GM12873 (cell line): ENCODE measurements at regions not wholly inside any gene's neighbourhood (a gene's known extent, or its start where the extent isn't known, plus 50 kb on each side); places are given as distances from the start of the nearest gene placed in this dataset.

Experiments used
- TF ChIP-seq, protein P1 (sequence below): IDR thresholded peaks from 2 replicates; pipeline ENCODE4 v1.5.1; 2012; ENCODE audit warnings: low read depth, mild to moderate bottlenecking, moderate library complexity, low read length, control low read depth; ENCODE audit not compliant: insufficient read depth; ENCODE audit errors: missing control alignments

DNA sequence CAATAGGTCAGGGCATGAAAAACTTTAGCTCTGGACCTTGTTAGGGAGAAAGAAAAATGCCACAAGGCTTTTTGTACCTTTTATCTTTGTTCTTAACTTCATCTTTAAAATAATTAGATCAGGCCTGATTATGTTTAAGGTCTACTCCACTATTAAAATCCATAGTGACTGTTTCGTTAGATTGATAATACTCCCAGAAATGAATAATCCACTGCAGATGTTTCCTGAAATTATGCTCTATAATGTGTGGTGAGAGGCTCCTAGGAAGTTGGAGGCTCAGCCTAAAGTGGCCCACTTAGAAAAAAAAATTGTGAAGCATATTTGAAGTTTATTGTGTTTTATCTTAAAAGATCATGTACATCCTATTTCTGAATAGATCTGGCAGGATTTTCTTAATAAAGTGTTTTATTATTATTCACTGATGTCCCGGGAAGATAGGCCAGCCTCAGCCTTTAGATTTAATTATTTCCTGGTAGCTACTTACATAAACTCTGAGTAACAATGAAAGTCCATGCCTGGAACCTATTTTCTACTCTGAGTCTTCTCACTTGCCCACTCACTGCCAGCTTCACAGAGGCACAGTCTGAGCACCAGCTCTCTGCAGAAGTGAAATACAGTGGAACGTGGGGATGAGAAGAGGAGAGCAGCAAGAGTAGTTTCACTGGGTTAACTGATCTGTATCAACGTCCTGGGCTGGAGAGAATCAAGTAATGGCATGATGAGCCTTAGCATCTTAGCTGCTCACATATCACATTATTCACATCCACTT lies 126.8 kb upstream of the TMEM170B start:
- TF ChIP-seq, protein P1, sequence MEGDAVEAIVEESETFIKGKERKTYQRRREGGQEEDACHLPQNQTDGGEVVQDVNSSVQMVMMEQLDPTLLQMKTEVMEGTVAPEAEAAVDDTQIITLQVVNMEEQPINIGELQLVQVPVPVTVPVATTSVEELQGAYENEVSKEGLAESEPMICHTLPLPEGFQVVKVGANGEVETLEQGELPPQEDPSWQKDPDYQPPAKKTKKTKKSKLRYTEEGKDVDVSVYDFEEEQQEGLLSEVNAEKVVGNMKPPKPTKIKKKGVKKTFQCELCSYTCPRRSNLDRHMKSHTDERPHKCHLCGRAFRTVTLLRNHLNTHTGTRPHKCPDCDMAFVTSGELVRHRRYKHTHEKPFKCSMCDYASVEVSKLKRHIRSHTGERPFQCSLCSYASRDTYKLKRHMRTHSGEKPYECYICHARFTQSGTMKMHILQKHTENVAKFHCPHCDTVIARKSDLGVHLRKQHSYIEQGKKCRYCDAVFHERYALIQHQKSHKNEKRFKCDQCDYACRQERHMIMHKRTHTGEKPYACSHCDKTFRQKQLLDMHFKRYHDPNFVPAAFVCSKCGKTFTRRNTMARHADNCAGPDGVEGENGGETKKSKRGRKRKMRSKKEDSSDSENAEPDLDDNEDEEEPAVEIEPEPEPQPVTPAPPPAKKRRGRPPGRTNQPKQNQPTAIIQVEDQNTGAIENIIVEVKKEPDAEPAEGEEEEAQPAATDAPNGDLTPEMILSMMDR = no peak

DNA sequence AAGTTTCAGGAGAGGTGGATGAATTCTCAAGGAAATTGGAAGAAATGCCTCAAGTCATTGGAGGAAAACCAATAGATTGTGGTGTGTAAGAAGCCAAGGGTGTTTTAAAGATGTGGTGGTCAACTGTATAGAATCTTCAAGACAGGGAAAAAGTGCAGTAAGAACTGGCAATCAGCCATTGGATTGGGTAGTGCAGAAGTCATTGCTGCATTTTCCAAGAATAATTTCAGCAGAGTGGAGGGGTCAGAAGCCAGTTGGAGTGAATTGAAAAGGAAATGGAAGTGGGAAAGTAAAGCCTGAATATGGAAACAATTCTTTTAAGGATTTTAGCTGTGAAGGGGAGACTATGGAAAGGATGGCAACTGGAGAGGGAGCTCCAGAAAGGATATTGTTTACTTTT lies 128.2 kb upstream of the TMEM170B start:
- TF ChIP-seq, protein P1 = no peak

DNA sequence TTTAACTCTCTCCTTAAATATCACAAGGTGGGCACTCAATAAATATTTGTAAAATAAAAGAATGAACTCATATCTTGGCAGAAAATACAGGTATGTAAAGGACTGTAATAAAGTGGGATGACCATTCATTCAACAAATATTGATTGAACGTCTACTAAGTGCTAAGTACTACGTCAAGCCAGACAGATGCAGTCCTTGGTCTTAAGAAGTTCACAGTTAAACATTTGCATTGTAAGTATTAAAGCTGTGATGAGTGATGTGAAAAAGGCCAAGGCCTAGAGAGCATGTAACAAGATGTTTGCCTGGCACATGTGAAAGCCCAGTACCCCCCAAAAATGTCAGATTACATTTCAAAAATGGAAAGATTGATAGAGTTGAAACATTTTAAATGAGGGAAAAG lies 130.1 kb upstream of the TMEM170B start:
- TF ChIP-seq, protein P1 = no peak

DNA sequence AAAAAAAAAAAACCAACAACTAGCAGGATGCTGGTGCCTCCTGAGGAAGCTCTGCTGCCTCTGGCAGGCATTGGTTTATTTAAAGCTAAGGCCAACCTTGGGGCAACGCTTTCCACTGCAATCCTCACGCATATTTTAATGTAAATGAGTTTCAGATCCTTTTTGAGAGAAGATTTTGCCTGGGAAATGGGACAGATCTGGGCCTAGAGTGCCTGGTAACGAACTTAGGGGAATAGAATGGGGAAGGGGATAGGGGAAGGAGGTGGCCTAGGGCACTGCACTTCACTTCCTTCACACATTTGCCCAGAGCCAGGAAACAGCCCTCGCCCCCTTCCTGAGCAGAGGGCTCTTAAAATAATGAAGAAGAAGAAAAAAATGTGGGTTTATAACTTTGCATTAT lies 132.7 kb upstream of the TMEM170B start:
- TF ChIP-seq, protein P1 = no peak

DNA sequence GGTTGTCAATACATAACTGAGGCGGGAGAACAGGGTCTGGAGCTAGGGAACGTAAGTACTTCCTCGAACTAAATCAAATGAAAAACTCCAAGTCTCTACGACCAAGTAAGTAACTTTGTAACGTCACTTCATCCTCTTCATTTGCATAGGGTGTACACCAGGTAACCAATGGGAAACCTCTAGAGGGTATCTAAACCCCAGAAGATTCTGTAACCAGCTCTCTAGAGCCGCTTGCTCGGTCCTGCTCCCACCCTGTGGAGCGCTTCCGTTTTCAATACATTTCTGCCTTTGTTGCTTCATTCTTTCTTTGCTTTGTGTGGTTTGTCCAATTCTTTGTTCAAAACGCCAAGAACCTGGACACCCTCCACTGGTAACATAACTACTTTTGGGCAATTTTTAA lies 133.5 kb upstream of the TMEM170B start:
- TF ChIP-seq, protein P1 = no peak

DNA sequence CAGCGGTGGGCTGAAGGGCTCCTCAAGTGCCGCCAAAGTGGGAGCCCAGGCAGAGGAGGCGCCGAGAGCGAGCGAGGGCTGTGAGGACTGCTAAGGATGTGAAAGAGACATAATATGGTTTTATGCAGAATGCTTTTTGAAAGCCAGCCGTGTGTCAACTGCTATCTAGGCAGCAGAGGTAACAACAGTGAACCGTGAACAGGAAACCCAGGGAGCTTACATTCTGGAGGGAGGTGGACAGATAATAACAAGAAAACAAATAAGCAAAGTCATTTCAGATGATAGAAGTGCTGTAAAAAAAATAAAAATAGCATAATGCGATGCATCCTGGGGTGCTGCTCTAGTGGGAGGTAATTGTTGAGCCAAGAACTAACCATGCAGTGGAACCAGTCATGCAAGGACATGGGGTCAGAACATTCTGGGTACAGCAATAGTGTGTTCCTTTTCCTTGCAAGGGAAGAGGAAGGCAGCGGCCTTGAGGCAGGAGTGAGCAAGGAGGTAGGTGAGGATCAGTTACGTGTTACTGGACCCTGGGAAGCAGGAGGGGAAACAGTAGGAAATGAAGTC lies 134.4 kb upstream of the TMEM170B start:
- TF ChIP-seq, protein P1 = no peak

DNA sequence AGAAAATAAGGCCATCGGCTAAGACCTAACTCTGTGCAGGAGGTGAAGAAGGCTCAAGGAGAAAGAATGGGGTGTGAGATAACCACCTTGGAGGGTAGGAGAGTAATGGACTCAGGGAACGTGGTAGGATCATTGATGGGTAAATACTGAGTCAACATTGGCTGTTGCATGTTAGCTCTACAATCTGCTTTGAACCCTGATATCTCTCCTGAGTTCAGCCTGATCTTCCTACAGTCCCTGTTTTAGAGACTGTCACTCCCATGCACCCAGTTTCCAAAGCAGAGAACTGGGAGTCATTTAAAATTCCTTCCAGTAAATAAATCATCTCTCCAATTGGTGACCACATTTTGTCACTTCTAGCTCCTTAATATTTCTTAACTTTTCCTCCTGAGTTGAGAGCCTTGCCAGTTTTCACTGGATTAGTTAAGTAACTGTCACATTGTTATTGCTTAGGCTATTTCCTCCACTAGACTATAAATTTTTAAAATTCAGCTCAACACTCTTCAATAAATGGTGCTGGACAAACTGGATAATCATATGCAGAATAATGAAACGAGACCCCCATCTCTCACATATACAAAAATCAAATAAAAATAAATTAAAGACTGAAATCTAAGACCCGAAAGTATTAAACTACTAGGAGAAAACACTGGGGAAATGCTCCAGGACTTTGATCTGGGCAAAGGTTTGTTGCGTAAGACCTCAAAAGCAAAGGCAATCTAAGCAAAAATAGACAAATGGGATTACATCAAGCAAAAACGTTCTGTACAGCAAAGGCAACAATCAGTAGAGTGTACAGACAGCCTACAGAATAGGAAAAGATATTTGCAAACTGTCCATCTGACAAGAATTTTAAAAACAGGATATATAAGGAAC lies 138.9 kb upstream of the TMEM170B start:
- TF ChIP-seq, protein P1 = no peak
